Esophagus (tissue), 2 donors: ENCODE measurements at regions not wholly inside any gene's neighbourhood (a gene's known extent, or its start where the extent isn't known, plus 50 kb on each side); places are given as distances from the start of the nearest gene placed in this dataset.
"Not testable (repeated sequence)": the region's sequence is repeated elsewhere in the genome, so short reads cannot be mapped to it uniquely, and the experiment has no call there.

Source experiments
- H3K27ac ChIP-seq, 2 donors: one replicate each; pipeline ENCODE4 v1.5.1; 2013; ENCODE audit warnings: low read depth in 2 of 2, mild to moderate bottlenecking in 2 of 2, inconsistent platforms in 1 of 2, low read length in 1 of 2, moderate library complexity in 1 of 2
- H3K27me3 ChIP-seq, 2 donors: one replicate each; pipeline ENCODE4 v1.6.1; 2013; ENCODE audit warnings: low read length in 2 of 2, control low read depth in 1 of 2, mild to moderate bottlenecking in 1 of 2; ENCODE audit not compliant: insufficient read depth in 2 of 2, control insufficient read depth in 1 of 2
- H3K36me3 ChIP-seq, 2 donors: one replicate each; pipeline ENCODE4 v1.6.1; 2013; ENCODE audit warnings: low read length in 1 of 2; ENCODE audit not compliant: control insufficient read depth in 2 of 2, insufficient read depth in 2 of 2
- H3K4me1 ChIP-seq, 2 donors: one replicate each; pipeline ENCODE4 v1.6.1; 2013; ENCODE audit warnings: low read length in 1 of 2; ENCODE audit not compliant: control insufficient read depth in 2 of 2, insufficient read depth in 2 of 2
- H3K4me3 ChIP-seq, 2 donors: one replicate each; pipeline ENCODE4 v1.5.1; 2013; ENCODE audit warnings: low read length in 2 of 2, mild to moderate bottlenecking in 2 of 2, low read depth in 1 of 2, moderate library complexity in 1 of 2
- H3K9me3 ChIP-seq, 2 donors: one replicate each; pipeline ENCODE4 v1.6.1; 2013; ENCODE audit warnings: mild to moderate bottlenecking in 2 of 2, low read depth in 1 of 2, low read length in 1 of 2, moderate library complexity in 1 of 2; ENCODE audit not compliant: control insufficient read depth in 2 of 2, insufficient read depth in 1 of 2
- WGBS, 2 donors: extraction: QIAGEN DNeasy Blood & Tissue Kit; methylation state at CpG; one replicate each; pipeline ENCODE4 v1.1.7; 2013; 5-methylcytosine and 5-hydroxymethylcytosine counted together
- donor health status: healthy with polysubstance abuse.
- donor health status: Bipolar disorder and iron deficiency.

- no peaks in the 10 kb centered on the region for H3K27me3 ChIP-seq
- H3K4me3 ChIP-seq = no peak overlapping the region
- H3K4me1 ChIP-seq = no peaks in the 10 kb centered on the region
- no peaks in the 10 kb centered on the region for H3K9me3 ChIP-seq
- 36 to 50% methylated on average over 8 of the region's 8 CpGs for WGBS, 2 donors
- H3K36me3 ChIP-seq = no peaks in the 10 kb centered on the region
- H3K27ac ChIP-seq = no peak overlapping the region
These were observed 189.4 kb downstream of the ZFP64 start for GRCh38 chr20:52001999-52002666.

- not testable (repeated sequence) for H3K36me3 ChIP-seq
- WGBS, 2 donors = 77 to 82% methylated on average over 4 of the region's 4 CpGs
These were observed 194.2 kb downstream of the ZFP64 start for GRCh38 chr20:51997281-51997936.

GRCh38 chr20:51995551-51995951 lies 193.2 kb upstream of the SALL4 start:
- Histone ChIP-seq H3K36me3 (no peaks in the 10 kb centered on the region), H3K27me3 (no peaks in the 10 kb centered on the region), H3K9me3 (no peaks in the 10 kb centered on the region), H3K4me3 (no peak overlapping the region), H3K27ac (no peak overlapping the region), H3K4me1 (no peaks in the 10 kb centered on the region)
- 45 to 47% methylated on average over 3 of the region's 3 CpGs for WGBS, 2 donors

More at GRCh38 chr20:51997281-51997936, 194.2 kb downstream of the ZFP64 start:
- H3K9me3 ChIP-seq, H3K4me1 ChIP-seq, H3K4me3 ChIP-seq, H3K27ac ChIP-seq, H3K27me3 ChIP-seq: not testable (repeated sequence)

GRCh38 chr20:51994751-51995417 lies 192.6 kb upstream of the SALL4 start:
- Histone ChIP-seq H3K4me1 (no peaks in the 10 kb centered on the region), H3K36me3 (no peaks in the 10 kb centered on the region), H3K4me3 (no peak overlapping the region), H3K27ac (no peak overlapping the region), H3K9me3 (no peaks in the 10 kb centered on the region), H3K27me3 (no peaks in the 10 kb centered on the region)
- WGBS, 2 donors = 85 to 86% methylated on average over 10 of the region's 10 CpGs

- H3K4me3 ChIP-seq = no peak overlapping the region
- no peaks in the 10 kb centered on the region for H3K9me3 ChIP-seq
- H3K27ac ChIP-seq = no peak overlapping the region
- no peaks in the 10 kb centered on the region for H3K27me3 ChIP-seq
- no peaks in the 10 kb centered on the region for H3K4me1 ChIP-seq
- no peaks in the 10 kb centered on the region for H3K36me3 ChIP-seq
These were observed 185.5 kb upstream of the SALL4 start for GRCh38 chr20:51987812-51988211.

- H3K27me3 ChIP-seq = no peaks in the 10 kb centered on the region
- H3K4me1 ChIP-seq = no peaks in the 10 kb centered on the region
- no peak overlapping the region for H3K4me3 ChIP-seq
- no peaks in the 10 kb centered on the region for H3K36me3 ChIP-seq
- H3K9me3 ChIP-seq = no peaks in the 10 kb centered on the region
- peak overlapping the region in 1 of 2 donors; percentile 28 for H3K27ac ChIP-seq
These were observed 182.7 kb upstream of the SALL4 start for GRCh38 chr20:51985013-51985415.

GRCh38 chr20:51980277-51980676 lies 178.0 kb upstream of the SALL4 start:
- H3K36me3 ChIP-seq = no peaks in the 10 kb centered on the region
- no peak overlapping the region for H3K27ac ChIP-seq
- H3K9me3 ChIP-seq = peaks cover 2 to 5% of the 10 kb centered on the region in 2 donors
- WGBS, 2 donors = 95 to 96% methylated on average over 11 of the region's 11 CpGs
- H3K4me3 ChIP-seq = no peak overlapping the region
- H3K4me1 ChIP-seq = no peaks in the 10 kb centered on the region
- no peaks in the 10 kb centered on the region for H3K27me3 ChIP-seq

- Histone ChIP-seq H3K4me3 (no peak overlapping the region), H3K36me3 (no peaks in the 10 kb centered on the region), H3K27ac (no peak overlapping the region), H3K27me3 (no peaks in the 10 kb centered on the region), H3K9me3 (peaks cover 2 to 5% of the 10 kb centered on the region in 2 donors), H3K4me1 (no peaks in the 10 kb centered on the region)
- 86 to 92% methylated on average over 4 of the region's 4 CpGs for WGBS, 2 donors
These were observed 176.9 kb upstream of the SALL4 start for GRCh38 chr20:51979226-51979625.

GRCh38 chr20:51978070-51978501 lies 175.8 kb upstream of the SALL4 start:
- H3K27ac ChIP-seq = peak overlapping the region in 1 of 2 donors; percentile 13
- 56 to 63% methylated on average over 7 of the region's 7 CpGs for WGBS, 2 donors
- H3K27me3 ChIP-seq = no peaks in the 10 kb centered on the region
- no peaks in the 10 kb centered on the region for H3K4me1 ChIP-seq
- H3K9me3 ChIP-seq = peaks cover 2 to 5% of the 10 kb centered on the region in 2 donors
- no peak overlapping the region for H3K4me3 ChIP-seq
- H3K36me3 ChIP-seq = no peaks in the 10 kb centered on the region
